ENCODE measurements at regions not wholly inside any gene's neighbourhood (a gene's known extent, or its start where the extent isn't known, plus 50 kb on each side); places are given as distances from the start of the nearest gene placed in this dataset.
"Not testable (repeated sequence)": the region's sequence is repeated elsewhere in the genome, so short reads cannot be mapped to it uniquely, and the experiment has no call there.

- not testable (repeated sequence) for TF ChIP-seq CTCF, POLR2A, POLR2AphosphoS5 (IDR thresholded peaks at IDR 0.05)
Measured at GRCh38 chr2:146539739-146540138, 1305.1 kb upstream of the ACVR2A start.

Measured in sigmoid colon (tissue), 4 donors.